ENCODE measurements at regions not wholly inside any gene's neighbourhood (a gene's known extent, or its start where the extent isn't known, plus 50 kb on each side); places are given as distances from the start of the nearest gene placed in this dataset.

DNA sequence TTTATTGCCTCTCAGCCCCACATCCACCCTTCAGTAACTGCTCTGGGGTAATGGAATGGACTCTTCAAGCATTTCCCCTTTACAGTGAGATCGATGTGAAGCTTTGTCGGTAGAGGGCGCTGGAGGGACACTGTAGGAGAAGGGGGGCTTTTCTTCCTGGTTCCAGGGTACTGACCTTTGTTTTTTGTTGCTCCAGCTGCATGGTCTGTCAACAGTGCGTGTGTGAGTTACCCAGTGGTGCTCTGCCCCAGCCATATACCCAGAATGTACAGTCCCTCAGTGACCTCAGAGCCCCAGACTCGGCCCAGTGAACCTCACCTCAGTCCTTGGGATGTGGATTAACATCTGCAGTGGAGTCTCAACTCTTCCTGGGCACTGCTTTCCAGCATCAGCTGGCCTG is 180.3 kb upstream of the TSC22D2 start:
- TF ChIP-seq, protein P1, sequence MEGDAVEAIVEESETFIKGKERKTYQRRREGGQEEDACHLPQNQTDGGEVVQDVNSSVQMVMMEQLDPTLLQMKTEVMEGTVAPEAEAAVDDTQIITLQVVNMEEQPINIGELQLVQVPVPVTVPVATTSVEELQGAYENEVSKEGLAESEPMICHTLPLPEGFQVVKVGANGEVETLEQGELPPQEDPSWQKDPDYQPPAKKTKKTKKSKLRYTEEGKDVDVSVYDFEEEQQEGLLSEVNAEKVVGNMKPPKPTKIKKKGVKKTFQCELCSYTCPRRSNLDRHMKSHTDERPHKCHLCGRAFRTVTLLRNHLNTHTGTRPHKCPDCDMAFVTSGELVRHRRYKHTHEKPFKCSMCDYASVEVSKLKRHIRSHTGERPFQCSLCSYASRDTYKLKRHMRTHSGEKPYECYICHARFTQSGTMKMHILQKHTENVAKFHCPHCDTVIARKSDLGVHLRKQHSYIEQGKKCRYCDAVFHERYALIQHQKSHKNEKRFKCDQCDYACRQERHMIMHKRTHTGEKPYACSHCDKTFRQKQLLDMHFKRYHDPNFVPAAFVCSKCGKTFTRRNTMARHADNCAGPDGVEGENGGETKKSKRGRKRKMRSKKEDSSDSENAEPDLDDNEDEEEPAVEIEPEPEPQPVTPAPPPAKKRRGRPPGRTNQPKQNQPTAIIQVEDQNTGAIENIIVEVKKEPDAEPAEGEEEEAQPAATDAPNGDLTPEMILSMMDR (IDR thresholded peaks at IDR 0.05): peak; percentile 44 to 69 (median 57)
- TF ChIP-seq POLR2A (IDR thresholded peaks at IDR 0.05): no peak
